ENCODE measurements at regions not wholly inside any gene's neighbourhood (a gene's known extent, or its start where the extent isn't known, plus 50 kb on each side); places are given as distances from the start of the nearest gene placed in this dataset.
"Not testable (repeated sequence)": the region's sequence is repeated elsewhere in the genome, so short reads cannot be mapped to it uniquely, and the experiment has no call there.

GRCh38 chr2:192978395-192978794, 783.7 kb upstream of the TMEFF2 start:
- DNase-seq, result no peak

- DNase-seq, result no peak
Observed at GRCh38 chr2:192971981-192972380, 777.2 kb upstream of the TMEFF2 start.

GRCh38 chr2:192969055-192969454, 774.3 kb upstream of the TMEFF2 start:
- DNase-seq, result no peak

- DNase-seq, result no peak
Observed at GRCh38 chr2:192960945-192961344, 766.2 kb upstream of the TMEFF2 start.

GRCh38 chr2:192958615-192959014, 763.9 kb upstream of the TMEFF2 start:
- not testable (repeated sequence) for DNase-seq

GRCh38 chr2:192957425-192957824, 762.7 kb upstream of the TMEFF2 start:
- DNase-seq, result no peak

- no peak for DNase-seq
Observed at GRCh38 chr2:192953116-192953515, 758.4 kb upstream of the TMEFF2 start.

- DNase-seq, result no peak
Observed at GRCh38 chr2:192952245-192952644, 757.5 kb upstream of the TMEFF2 start.

GRCh38 chr2:192948316-192948715, 753.6 kb upstream of the TMEFF2 start:
- DNase-seq, result no peak

- no peak for DNase-seq
Observed at GRCh38 chr2:192947352-192947751, 752.6 kb upstream of the TMEFF2 start.

- no peak for DNase-seq
Observed at GRCh38 chr2:192940767-192941166, 746.0 kb upstream of the TMEFF2 start.

- no peak for DNase-seq
Observed at GRCh38 chr2:192932376-192932775, 737.6 kb upstream of the TMEFF2 start.

- not testable (repeated sequence) for DNase-seq
Observed at GRCh38 chr2:192921631-192922030, 726.9 kb upstream of the TMEFF2 start.

GRCh38 chr2:192901446-192901845, 706.7 kb upstream of the TMEFF2 start:
- DNase-seq, result no peak

GRCh38 chr2:192899466-192899865, 704.7 kb upstream of the TMEFF2 start:
- DNase-seq, result no peak

- not testable (repeated sequence) for DNase-seq
Observed at GRCh38 chr2:192893976-192894375, 699.2 kb upstream of the TMEFF2 start.

- DNase-seq, result no peak
Observed at GRCh38 chr2:192888109-192888508, 693.4 kb upstream of the TMEFF2 start.

- DNase-seq, result no peak
Observed at GRCh38 chr2:192887337-192887736, 692.6 kb upstream of the TMEFF2 start.

GRCh38 chr2:192886636-192887035, 691.9 kb upstream of the TMEFF2 start:
- DNase-seq, result no peak

- DNase-seq, result no peak
Observed at GRCh38 chr2:192885569-192886160, 690.9 kb upstream of the TMEFF2 start.

- DNase-seq, result no peak
Observed at GRCh38 chr2:192877159-192877558, 682.4 kb upstream of the TMEFF2 start.

GRCh38 chr2:192876698-192877097, 682.0 kb upstream of the TMEFF2 start:
- DNase-seq, result no peak

- no peak for DNase-seq
Observed at GRCh38 chr2:192854706-192855105, 660.0 kb upstream of the TMEFF2 start.

- no peak for DNase-seq
Observed at GRCh38 chr2:192854031-192854430, 659.3 kb upstream of the TMEFF2 start.

GRCh38 chr2:192828947-192829346, 634.2 kb upstream of the TMEFF2 start:
- DNase-seq, result no peak

Measured in effector CD4-positive, alpha-beta T cell (primary cell).